Caki2 (cell line): ENCODE measurements at regions not wholly inside any gene's neighbourhood (a gene's known extent, or its start where the extent isn't known, plus 50 kb on each side); places are given as distances from the start of the nearest gene placed in this dataset.

Experiments
- DNase-seq: peaks from one replicate; pipeline ENCODE4 v3.0.0-alpha.2; 2015; ENCODE audit warnings: low read depth
- in situ Hi-C: cut with HindIII; loops from 2 replicates; pipeline ENCODE4 v1.10.0; 2016; ENCODE audit warnings: low sequenced_read_pairs, low pct_unique_long_range_greater_than_20kb, mixed read lengths

GRCh38 chr14:61103541-61104339 lies 122.7 kb downstream of the SLC38A6 start:
- DNase-seq, result peak; percentile 93
- in situ Hi-C loops, result no loop called here

GRCh38 chr14:61102549-61103466 lies 121.8 kb downstream of the SLC38A6 start:
- DNase-seq, result no peak
- in situ Hi-C loops, result no loop called here
